Renal cortex interstitium (tissue), 11 donors: ENCODE measurements at regions not wholly inside any gene's neighbourhood (a gene's known extent, or its start where the extent isn't known, plus 50 kb on each side); places are given as distances from the start of the nearest gene placed in this dataset.
"Not testable (repeated sequence)": the region's sequence is repeated elsewhere in the genome, so short reads cannot be mapped to it uniquely, and the experiment has no call there.

ENCODE experiments used
- DNase-seq, 11 donors: peaks; one replicate each; pipeline ENCODE4 v3.0.0-alpha.2; 2013; ENCODE audit warnings: low read depth in 9 of 11, low spot score in 4 of 11; ENCODE audit errors: extremely low read depth in 1 of 11

GRCh38 chr12:77216136-77216535 is 150.8 kb upstream of the E2F7 start:
- not testable (repeated sequence) for DNase-seq

GRCh38 chr12:77214136-77214535 is 148.8 kb upstream of the E2F7 start:
- DNase-seq: no peak

- peak in 7 of 11 donors; percentile 2 to 37 (median 16) for DNase-seq
Measured at GRCh38 chr12:77213319-77213718, 147.9 kb upstream of the E2F7 start.

DNA sequence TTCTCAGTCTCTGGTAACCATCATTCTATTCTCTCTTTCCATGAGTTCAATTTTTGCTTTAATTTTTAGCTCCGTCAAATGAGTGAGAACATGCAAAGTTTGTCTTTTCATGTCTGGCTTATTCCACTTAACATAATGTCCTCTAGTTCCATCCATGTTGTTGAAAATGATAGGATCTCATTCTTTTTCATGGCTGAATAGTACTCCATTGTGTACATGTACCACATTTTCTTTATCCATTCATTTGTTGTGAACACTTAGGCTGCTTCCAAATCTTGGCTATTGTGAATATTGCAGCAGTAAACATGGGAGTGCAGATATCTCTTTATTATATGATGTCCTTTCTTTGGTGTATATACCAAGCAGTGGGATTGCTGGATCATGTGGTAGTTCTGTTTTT is 145.4 kb upstream of the E2F7 start:
- no peak for DNase-seq

DNA sequence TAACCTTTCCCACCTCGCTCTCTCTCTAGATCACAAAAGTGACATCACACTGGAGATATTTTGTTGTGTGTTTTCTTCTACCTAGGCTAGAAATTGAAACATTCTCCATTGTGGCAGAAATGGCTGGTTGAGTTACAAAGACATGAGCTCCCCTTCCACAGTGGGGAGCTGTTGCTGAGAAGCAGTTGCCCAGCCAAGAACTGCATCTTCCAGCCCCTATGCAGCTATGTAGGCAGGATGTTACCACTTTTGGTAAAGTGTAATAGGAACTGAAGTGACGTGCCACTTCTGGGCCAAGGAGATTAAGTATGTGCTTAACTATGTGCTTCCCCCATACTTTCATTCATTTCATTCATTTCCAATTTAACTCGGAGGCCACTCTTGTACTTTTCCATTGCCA is 138.7 kb upstream of the E2F7 start:
- DNase-seq: no peak

DNA sequence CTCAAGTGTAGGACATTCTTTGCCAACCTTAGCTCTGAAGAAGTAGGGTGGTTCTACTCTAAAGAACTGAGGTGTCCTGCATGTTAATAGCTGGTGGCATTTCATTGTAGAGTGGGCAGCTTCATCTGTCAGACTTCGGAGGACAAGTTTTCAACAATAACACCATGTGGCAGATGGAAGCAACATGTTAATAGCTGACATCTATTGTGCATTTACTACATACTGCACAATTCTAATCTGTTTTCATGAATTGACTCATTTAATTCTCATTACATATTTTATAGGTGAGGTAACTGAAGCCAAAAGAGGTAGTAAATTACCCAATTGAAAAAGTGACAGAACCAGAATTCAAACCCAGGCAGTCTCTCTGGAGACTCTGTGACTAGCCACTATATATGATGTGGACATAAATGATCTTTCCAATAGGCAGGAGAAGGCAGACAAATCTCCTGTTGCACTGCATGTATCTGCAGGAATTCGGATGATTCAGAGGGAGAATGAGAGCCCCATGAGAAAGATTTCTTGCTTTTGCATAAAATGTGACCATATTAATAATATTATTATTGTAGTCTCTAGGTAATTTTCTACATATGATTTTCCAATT is 137.2 kb upstream of the E2F7 start:
- DNase-seq: no peak

DNA sequence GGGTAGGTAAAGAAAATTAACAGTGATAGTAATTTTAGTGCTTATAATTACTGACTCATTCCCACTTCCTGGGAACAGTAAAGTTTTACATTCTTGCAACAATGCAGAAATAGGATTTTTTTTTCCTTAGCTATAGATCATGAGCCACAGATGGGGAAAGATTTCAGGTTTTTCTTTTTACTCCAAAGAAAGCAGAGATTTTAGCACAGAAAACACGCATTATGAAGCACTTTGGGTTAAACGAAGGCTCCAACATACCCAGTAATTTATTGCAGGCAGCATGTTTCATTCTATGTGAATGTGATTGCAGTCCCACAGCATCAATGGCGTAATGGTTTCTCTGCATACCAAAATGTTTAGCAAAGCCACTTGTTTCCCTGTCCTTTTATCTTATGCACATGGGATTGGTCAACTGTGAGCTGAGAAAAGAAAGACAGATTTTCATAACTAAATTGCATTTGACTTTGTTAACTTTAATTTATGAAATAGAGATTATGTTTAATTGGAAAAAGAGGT is 124.6 kb upstream of the E2F7 start:
- no peak for DNase-seq

- no peak for DNase-seq
Measured at GRCh38 chr12:77189458-77189857, 124.1 kb upstream of the E2F7 start.

GRCh38 chr12:77179515-77179914 is 114.1 kb upstream of the E2F7 start:
- no peak for DNase-seq

DNA sequence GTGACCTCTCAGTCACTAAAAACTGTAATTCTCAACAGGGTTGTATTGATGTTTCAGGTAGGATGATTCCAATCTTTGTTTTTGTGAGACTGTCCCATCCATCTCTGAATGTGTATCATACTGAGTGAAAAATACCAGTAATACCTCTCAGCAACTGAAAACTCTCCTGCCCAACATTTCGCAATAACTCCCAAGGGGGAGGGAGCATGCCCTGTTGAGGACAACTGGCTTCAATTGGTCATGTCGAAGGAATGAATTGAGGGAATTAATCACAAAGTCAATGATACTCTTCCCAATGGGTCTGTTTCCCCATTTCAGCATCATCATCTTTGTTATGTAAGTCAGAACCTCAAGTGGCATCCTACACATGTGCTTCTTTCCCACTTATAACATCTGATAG is 102.4 kb upstream of the E2F7 start:
- DNase-seq: no peak

DNA sequence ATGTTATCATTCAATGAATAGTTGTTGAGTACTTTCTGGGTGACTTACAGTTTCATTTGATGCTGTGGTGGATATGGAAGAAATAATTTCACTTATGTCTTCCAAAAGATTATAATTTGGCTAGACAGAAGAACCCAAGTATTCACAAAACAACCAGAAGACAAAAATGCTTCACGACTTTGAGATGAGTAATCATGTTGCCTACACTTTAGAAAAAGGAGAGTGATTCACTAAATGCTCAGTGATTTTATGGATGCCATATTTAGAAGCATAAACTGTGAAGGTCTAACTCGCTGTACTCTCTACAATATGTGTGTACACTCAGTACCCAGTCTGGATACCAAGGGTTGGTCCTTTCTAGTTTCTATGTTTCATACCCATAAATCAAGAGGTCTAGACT is 101.3 kb upstream of the E2F7 start:
- no peak for DNase-seq

DNA sequence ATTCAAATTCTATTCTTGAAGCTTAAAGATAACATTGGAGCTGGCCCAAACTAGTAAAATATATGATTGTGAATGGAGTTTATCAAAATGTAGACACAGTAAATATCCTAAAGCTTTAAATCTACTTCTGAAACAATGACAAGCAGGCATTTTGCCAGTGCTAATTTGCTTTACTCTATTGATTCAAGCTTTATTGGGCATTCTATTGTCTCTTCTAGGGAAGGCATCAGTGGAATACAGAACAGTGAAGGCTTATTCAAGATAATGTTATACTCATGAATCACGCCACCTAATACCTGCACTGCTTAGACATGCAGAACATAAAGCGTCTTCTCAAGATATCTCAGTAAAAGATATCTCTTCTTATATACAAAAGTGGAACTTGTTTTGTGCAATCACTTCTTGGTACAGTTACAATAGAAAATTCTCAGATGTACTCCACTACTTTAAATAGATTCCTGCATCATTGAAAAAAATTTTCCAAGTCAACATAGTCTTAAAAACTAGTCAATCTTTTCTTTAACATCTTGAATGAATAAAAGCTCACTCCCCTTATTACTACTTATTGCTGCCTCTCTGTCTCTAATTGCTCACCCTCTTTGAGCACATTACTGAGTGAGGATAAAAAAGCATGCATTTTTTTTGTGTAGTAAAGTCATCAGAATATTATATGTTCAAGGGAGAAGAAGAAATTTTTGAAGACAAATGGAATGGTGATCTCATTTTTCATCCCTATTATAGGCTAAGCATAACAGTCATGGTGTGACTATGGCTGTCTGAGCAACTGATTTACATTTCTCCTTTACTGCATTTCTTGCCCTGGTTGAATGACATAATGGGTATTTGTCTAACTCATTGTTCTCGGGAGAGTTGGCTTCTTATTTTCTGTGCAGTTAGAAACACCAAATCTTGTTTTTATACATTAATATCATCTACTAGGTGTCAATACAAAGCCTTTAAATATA is 98.0 kb upstream of the E2F7 start:
- no peak for DNase-seq

- no peak for DNase-seq
Measured at GRCh38 chr12:77161944-77162343, 96.6 kb upstream of the E2F7 start.

DNA sequence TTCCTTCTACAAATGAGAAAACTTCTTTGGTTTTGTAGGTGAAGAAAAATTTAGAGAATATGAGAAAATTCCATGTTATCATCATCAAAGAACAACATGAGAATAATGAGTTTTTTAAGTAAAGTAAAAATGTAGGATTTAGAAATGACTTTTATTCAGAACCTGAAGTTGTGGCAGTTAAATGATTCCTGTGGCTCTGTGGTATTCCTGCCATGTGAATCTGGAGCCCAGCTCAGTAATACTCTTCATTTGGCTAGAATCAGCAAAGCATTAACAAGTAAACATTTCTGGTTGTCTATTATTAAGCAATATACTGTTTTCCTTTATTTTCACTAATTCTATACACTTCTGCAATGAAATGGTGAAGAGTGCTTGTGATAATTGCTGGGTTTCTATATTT is 95.6 kb upstream of the E2F7 start:
- DNase-seq: no peak

DNA sequence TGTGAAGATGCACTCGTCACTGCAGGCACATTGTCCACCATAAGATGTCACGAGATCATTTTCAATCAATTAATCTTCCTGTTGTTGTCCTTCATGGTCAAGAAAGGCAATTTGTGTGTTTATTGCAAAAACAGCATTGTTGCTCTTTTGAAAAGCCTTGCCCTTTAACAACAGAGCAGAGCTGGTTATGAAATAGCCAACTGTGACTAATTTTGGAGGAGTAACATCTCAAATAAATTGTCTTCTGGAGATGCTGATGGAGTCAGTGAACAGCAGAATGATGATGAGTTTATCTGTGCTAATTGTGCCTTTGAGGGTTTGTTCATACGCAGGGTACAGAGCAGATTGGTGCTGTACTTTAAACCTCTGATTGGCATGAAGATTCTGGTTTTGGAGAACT is 88.3 kb upstream of the E2F7 start:
- DNase-seq: no peak

DNA sequence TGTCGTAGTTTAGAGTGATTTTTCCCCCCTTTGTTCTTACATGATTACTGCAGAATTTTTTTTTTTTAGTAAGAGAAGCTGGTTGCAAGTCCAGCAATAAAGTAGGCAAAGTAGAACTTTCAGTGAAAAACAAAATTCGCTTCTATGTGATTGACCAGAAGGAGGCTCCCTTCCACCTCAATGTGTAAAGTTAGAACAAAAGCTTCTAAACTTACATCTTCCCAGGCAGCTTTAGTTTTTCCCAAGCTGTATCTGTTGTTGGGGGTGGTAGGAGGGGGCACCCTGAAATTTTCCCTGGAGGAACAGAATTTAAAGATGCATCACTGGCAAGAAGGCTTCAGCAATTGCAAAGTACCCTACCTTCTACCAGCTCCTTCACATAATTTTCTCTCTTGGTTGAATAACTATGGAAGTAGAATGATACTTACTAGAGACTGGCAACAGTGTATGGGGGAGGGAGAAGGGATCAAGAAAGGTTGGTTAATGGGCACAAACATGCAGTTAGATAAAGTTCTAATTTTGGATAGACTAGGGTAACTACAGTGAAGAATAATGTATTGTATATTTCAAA is 87.3 kb upstream of the E2F7 start:
- DNase-seq: peak in 8 of 11 donors; percentile 7 to 51 (median 40)

GRCh38 chr12:77151030-77151429 is 85.7 kb upstream of the E2F7 start:
- DNase-seq: no peak

- DNase-seq: peak in 10 of 11 donors; percentile 41 to 70 (median 54)
Measured at GRCh38 chr12:77133566-77133965, 68.2 kb upstream of the E2F7 start.

GRCh38 chr12:77131977-77132490 is 66.7 kb upstream of the E2F7 start:
- no peak for DNase-seq

DNA sequence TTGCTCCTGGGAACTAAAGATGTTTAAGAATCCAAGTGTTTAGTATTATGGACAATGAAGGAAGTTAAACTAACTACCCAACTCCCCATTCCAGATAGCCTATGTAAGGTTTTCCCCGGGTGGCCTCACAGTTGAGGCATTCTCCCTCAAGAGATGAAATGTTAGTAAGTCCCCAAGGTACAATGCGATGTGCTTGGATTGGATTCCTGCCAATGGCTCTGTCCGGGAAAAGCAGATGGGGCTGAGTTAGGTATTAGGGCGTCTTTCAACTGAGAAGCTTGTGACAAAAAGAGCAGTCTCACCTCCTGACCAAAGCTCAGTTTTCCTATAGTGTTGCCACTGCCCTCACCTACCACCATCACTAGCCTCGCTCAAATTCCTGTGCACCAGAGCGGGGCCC is 64.8 kb upstream of the E2F7 start:
- no peak for DNase-seq
